ENCODE measurements at regions not wholly inside any gene's neighbourhood (a gene's known extent, or its start where the extent isn't known, plus 50 kb on each side); places are given as distances from the start of the nearest gene placed in this dataset.

- Mint-ChIP-seq H3K9me3 (peaks cover 6% of the 10 kb centered on the region), H3K4me3 (no peak overlapping the region), H3K4me1 (ENCODE audit: low read depth) (no peaks in the 10 kb centered on the region), H3K27ac (no peak overlapping the region), H3K36me3 (ENCODE audit: low read depth) (no peaks in the 10 kb centered on the region), H3K27me3 (no peaks in the 10 kb centered on the region)
- no peak for TF ChIP-seq CTCF (IDR thresholded peaks at IDR 0.05)
- ChIA-PET CTCF (no interaction called here), POLR2A (no interaction called here)
- intact Hi-C loops (cut with micrococcal nuclease): no loop called here
- ATAC-seq: no peak
- DNase-seq: no peak
These were observed 118.1 kb upstream of the PRKD1 start for GRCh38 chr14:30045720-30046119.

- Mint-ChIP-seq H3K36me3 (ENCODE audit: low read depth) (no peaks in the 10 kb centered on the region), H3K4me3 (no peak overlapping the region)
- POLR2A ChIA-PET: no interaction called here
These were observed 125.5 kb upstream of the PRKD1 start for GRCh38 chr14:30053103-30053502.

GRCh38 chr14:30054201-30054600 is 126.6 kb upstream of the PRKD1 start:
- Mint-ChIP-seq H3K36me3 (ENCODE audit: low read depth) (no peaks in the 10 kb centered on the region), H3K9me3 (peaks cover 9% of the 10 kb centered on the region), H3K4me1 (ENCODE audit: low read depth) (no peaks in the 10 kb centered on the region), H3K4me3 (no peak overlapping the region), H3K27me3 (no peaks in the 10 kb centered on the region), H3K27ac (no peak overlapping the region)
- ChIA-PET POLR2A (no interaction called here), CTCF (no interaction called here)
- ATAC-seq (no peak), DNase-seq (no peak)
- TF ChIP-seq CTCF (IDR thresholded peaks at IDR 0.05): no peak
- intact Hi-C loops (cut with micrococcal nuclease): no loop called here

More at GRCh38 chr14:30053103-30053502, 125.5 kb upstream of the PRKD1 start:
- H3K9me3 Mint-ChIP-seq: peaks cover 9% of the 10 kb centered on the region
- intact Hi-C loops (cut with micrococcal nuclease): no loop called here
- no peaks in the 10 kb centered on the region for H3K4me1 Mint-ChIP-seq (ENCODE audit: low read depth)
- no peak for ATAC-seq
- no peaks in the 10 kb centered on the region for H3K27me3 Mint-ChIP-seq
- no peak for DNase-seq
- H3K27ac Mint-ChIP-seq: no peak overlapping the region
- CTCF ChIA-PET: no interaction called here
- TF ChIP-seq CTCF (IDR thresholded peaks at IDR 0.05): no peak

GRCh38 chr14:30058401-30058800 is 130.8 kb upstream of the PRKD1 start:
- ChIA-PET POLR2A (no interaction called here), CTCF (no interaction called here)
- no peak overlapping the region for H3K27ac Mint-ChIP-seq
- H3K36me3 Mint-ChIP-seq (ENCODE audit: low read depth): no peaks in the 10 kb centered on the region
- ATAC-seq: no peak
- peaks cover 6% of the 10 kb centered on the region for H3K9me3 Mint-ChIP-seq
- H3K4me1 Mint-ChIP-seq (ENCODE audit: low read depth): no peaks in the 10 kb centered on the region
- no peak for TF ChIP-seq CTCF (IDR thresholded peaks at IDR 0.05)
- intact Hi-C loops (cut with micrococcal nuclease): no loop called here
- DNase-seq: no peak
- no peak overlapping the region for H3K4me3 Mint-ChIP-seq
- H3K27me3 Mint-ChIP-seq: no peaks in the 10 kb centered on the region

GRCh38 chr14:30063746-30064145 is 136.1 kb upstream of the PRKD1 start:
- H3K4me1 Mint-ChIP-seq (ENCODE audit: low read depth): no peaks in the 10 kb centered on the region

More at GRCh38 chr14:30063746-30064145, 136.1 kb upstream of the PRKD1 start:
- Mint-ChIP-seq H3K9me3 (peaks cover 4% of the 10 kb centered on the region), H3K36me3 (ENCODE audit: low read depth) (no peaks in the 10 kb centered on the region), H3K4me3 (no peak overlapping the region), H3K27me3 (no peaks in the 10 kb centered on the region), H3K27ac (no peak overlapping the region)
- ChIA-PET CTCF (no interaction called here), POLR2A (no interaction called here)
- no peak for TF ChIP-seq CTCF (IDR thresholded peaks at IDR 0.05)
- intact Hi-C loops (cut with micrococcal nuclease): no loop called here
- ATAC-seq (no peak), DNase-seq (no peak)

Measured in activated CD8-positive, alpha-beta T cell treated with anti-CD3 and anti-CD28 coated beads for 36 hours (primary cell).